ENCODE measurements at regions not wholly inside any gene's neighbourhood (a gene's known extent, or its start where the extent isn't known, plus 50 kb on each side); places are given as distances from the start of the nearest gene placed in this dataset.
A peak's percentile ranks its signal among the peaks of the same experiment; 100 is the strongest.

- DNase-seq = no peak
These were observed 176.4 kb downstream of the ETS2 start for GRCh38 chr21:38982096-38982495.

DNA sequence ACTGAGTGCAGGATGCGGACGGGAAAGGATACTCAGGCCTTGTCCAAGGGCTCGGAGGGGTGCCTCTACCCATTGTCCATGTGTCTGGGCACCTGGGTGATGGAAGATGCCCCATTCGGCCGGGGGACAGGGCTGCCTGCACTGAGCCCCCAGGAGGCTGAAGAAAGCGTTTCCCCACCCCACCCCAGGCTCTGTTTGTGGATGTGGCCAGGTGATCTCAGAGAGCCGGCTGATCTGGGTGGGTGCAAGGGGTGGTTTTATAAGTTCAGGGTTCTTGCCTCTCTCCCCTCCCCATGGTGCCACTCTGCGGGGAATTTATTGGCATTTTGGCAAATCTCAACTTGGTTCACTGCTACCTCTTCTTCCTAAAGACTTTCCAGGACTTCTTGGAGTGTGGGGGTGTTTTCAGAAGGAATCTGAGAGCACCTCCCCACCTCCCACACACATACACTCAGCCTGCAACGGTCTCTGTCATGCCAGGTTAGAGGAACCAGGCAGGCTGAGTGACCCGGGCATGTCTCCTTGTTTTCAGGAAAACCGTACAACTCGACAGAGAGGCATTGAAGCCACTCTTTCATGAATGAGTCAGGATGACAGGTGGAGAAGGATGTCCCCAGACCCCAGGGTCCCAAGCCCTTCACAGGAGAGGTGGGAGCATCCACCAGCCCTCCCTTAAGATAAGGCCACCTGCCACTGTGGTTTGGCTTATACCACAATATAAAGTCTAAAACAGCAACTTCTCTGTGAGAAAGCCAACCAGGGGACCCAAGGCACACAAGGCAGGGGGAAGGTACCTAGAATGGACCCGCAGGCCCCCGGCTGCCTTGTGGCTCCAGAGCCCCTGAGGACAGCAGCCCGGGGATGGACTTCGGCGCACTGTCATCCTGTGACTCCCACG is 174.9 kb downstream of the ETS2 start:
- no peak for DNase-seq

- DNase-seq = peak; percentile 76 to 88
These were observed 173.8 kb downstream of the ETS2 start for GRCh38 chr21:38979271-38980121.

- no peak for DNase-seq
These were observed 171.2 kb downstream of the ETS2 start for GRCh38 chr21:38976900-38977299.

- DNase-seq = no peak
These were observed 167.8 kb downstream of the ETS2 start for GRCh38 chr21:38973552-38973951.

DNA sequence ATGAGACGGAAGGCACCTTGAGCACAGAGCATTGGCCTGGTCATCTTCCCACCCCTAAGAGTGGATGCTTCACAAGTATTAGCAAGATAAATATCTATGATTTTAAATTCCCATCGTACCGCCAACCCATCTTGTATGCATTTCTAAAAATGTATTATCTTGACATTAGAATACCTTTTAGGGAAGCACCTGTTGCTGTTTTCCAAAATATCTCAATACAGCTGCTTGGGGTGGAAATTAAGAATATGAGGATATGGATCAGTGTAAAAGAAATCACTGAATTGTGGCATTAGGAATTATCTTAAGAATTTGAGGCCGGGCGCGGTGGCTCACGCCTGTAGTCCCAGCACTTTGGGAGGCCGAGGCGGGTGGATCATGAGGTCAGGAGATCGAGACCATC is 166.3 kb downstream of the ETS2 start:
- no peak for DNase-seq

GRCh38 chr21:38970765-38971164 is 165.0 kb downstream of the ETS2 start:
- no peak for DNase-seq

GRCh38 chr21:38968887-38969543 is 163.3 kb downstream of the ETS2 start:
- no peak for DNase-seq

- DNase-seq = no peak
These were observed 160.3 kb downstream of the ETS2 start for GRCh38 chr21:38965910-38966504.

DNA sequence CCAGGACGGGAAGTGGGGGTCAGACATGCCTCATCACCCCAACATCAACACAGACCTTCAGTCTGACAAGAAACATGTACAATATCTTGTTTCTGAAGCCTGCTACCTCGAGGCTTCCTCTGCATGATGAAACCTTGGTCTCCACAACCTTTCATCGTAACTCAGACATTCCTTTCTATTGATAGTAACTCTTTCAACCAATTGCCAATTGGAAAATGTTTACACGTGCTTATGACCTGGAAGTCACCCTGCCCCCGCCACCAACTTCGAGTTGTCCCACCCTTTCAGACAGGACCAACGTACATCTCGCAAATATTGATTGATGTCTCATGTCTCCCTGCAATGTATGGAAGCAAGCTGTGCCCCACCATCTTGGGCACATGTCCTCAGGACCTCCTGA is 159.5 kb downstream of the ETS2 start:
- DNase-seq = no peak

DNA sequence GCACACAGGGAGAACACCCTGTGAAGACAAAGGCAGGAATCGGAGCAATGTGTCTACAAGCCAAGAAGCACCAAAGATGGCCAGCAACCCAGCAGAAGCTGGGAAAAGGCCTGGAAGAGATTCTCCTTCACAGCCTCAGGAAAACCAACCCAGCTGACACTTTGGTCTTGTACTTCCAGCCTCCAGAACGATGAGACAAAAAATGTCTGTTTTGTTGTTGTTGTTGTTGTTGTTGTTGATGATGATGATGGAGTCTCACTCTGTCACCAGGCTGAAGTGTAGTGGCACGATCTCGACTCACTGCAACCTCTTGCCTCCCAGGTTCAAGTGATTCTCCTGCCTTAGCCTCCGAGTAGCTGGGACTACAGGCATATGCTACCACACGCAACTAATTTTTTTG is 157.3 kb downstream of the ETS2 start:
- no peak for DNase-seq

- no peak for DNase-seq
These were observed 154.5 kb downstream of the ETS2 start for GRCh38 chr21:38960251-38960650.

- peak; percentile 21 to 58 for DNase-seq
These were observed 153.9 kb downstream of the ETS2 start for GRCh38 chr21:38959692-38960061.

- peak; percentile 95 to 98 for DNase-seq
These were observed 153.4 kb downstream of the ETS2 start for GRCh38 chr21:38958940-38959691.

DNA sequence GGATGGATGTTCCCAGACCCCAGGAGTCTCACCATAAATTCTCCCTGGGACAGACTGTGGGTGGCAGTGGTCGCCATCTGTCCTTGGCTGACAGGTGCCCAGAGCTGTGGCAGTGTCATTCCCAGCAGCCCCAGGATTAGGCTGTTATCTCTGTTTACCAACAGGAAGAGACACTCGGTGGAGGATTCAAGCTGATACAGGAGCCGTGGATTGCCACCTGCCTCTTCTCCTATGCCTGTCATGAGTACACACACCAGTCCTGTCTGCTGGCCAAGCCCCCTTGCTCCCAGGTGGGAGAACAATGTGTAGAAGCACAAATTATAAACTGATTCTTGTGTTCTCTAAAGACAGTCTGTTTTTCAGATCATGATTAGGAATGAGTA is 152.6 kb downstream of the ETS2 start:
- no peak for DNase-seq

DNA sequence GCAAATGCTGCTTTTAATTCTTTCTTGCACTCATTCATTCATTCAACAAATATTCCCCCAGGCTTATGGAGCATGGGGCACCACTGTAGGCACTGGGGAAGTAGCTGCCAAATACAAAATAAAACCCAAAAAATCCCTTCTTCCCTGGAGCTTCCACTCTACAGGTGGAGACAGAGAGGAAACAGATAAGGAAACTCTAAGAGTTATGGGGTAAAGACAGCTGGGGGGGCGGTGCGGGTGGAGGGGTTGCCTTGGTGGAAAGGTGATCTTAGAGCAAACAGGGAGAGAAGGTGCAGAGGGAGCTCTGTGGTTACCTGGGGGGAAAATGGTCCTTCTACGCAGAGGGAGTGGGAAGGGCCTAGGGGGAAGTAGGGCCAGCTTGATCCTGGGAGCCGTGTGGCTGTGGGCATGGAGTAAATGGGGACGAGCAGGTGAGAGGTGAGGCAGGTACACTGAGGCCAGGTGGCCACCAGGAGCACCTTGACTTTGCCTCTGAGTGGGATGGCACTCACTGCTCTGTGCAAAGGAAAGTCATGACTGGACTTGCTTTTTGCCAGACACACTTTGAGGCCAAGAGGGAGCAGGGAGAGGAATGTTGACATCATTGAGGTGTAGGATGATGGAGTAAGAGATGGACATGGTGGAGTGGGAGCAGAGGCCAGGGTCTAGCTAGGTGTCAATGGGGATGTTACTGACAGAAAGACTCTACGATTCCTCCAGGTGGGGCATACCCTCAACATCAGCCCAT is 152.0 kb downstream of the ETS2 start:
- DNase-seq = no peak

GRCh38 chr21:38956856-38957571 is 151.3 kb downstream of the ETS2 start:
- DNase-seq = peak; percentile 92 to 96

DNA sequence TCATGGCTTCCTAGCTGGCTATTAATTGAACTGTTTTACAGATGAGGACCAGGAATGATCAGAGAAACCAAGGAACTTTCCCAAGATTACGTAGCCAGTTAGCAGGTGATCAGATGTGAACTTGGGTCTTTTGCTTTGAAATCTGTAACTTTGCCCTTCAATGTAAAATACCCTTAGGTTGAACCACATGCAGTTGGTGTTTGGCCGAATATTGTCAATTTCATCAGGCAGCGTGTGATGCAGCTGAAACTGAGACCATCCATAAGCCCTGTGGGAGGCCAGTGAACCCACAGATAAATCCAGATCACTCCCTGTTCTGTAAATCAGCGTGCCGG is 150.8 kb downstream of the ETS2 start:
- peak in 1 of 2 donors; percentile 26 for DNase-seq

- DNase-seq = peak; percentile 25 to 66
These were observed 150.3 kb downstream of the ETS2 start for GRCh38 chr21:38956007-38956406.

GRCh38 chr21:38955495-38955894 is 149.8 kb downstream of the ETS2 start:
- peak; percentile 55 to 77 for DNase-seq

DNA sequence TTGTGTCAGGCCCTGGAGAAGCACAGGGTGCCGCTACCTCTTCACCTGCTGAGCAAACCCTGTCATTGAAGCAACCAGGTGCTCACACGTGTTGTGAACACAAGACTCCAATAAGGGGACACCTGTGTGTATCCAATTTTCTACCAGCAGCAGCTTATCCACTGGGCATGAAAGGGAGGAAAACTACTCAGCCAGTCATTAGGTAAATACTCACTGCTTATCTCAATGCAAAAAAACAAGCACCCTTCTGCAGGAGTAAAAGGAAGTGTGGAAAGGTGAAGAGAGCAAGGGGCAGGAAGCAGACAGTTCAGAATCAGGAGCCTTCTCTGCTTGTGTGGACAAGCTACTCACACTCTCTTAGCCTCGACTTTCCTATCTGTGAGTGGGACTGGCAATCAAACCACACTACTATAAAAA is 148.9 kb downstream of the ETS2 start:
- DNase-seq = no peak

Measured in inflammatory macrophage treated with lipopolysaccharide for 1 hour (primary cell).